A549 (cell line): ENCODE measurements at regions not wholly inside any gene's neighbourhood (a gene's known extent, or its start where the extent isn't known, plus 50 kb on each side); places are given as distances from the start of the nearest gene placed in this dataset.

Experiments used
- ATAC-seq, 2 experiments: fragments of 200-7000 bp in 1 of 2; fragments of >200 bp in 1 of 2; cut with Nextera tagmentation in 1 of 2; cut with Tn5 transposase in 1 of 2; 3 replicates each; pipeline versions ENCODE4 v1.8.0 to v1.9.1; 2018 to 2020; ENCODE audit warnings: mild to moderate bottlenecking in 1 of 2, moderate library complexity in 1 of 2
- CTCF ChIA-PET: fragments of 300-600 bp; sonication (Branson Sonifier 250); formaldehyde crosslinking; extraction: SDS; loops from one replicate; lab custom pipeline; 2021; ENCODE audit warnings: antibody characterized with exemption, inconsistent platforms; lab: Yijun Ruan, JAX
- POLR2A ChIA-PET: fragments of 350-600 bp; formaldehyde crosslinking; extraction: SDS; loops from one replicate; lab custom pipeline; 2021; ENCODE audit warnings: antibody characterized with exemption, inconsistent platforms; lab: Yijun Ruan, JAX
- DNase-seq, 2 experiments: peaks; one replicate each; pipeline versions ENCODE4 v3.0.0 to v3.0.0-alpha.2; 2011 to 2016; ENCODE audit warnings: low read depth in 1 of 2, low spot score in 1 of 2
- FAIRE-seq: peaks from 2 replicates; lab custom pipeline; 2011; peaks lifted over from hg19 to GRCh38; lab: Jason Lieb, UNC
- H3K27ac ChIP-seq, 2 experiments: fragments of >200 bp; sonication (Bioruptor Twin); formaldehyde crosslinking; 3 replicates each; pipeline ENCODE4 v1.5.1; 2016 to 2017
- H3K4me1 ChIP-seq: fragments of >200 bp; sonication (Bioruptor Twin); formaldehyde crosslinking; 3 replicates; pipeline ENCODE4 v1.6.1; 2016
- H3K4me2 ChIP-seq: fragments of >200 bp; sonication (Bioruptor Twin); formaldehyde crosslinking; 3 replicates; pipeline ENCODE4 v1.6.1; 2016
- H3K4me3 ChIP-seq: fragments of >200 bp; sonication (Bioruptor Twin); formaldehyde crosslinking; 3 replicates; pipeline ENCODE4 v1.5.1; 2016
- H3K9me3 ChIP-seq: fragments of >200 bp; sonication (Bioruptor Twin); formaldehyde crosslinking; 3 replicates; pipeline ENCODE4 v1.6.1; 2016
- ATOH8 ChIP-seq: fragments of 250-450 bp; sonication (Bioruptor Pico); IDR thresholded peaks from 2 replicates; pipeline ENCODE4 v1.5.0; 2020; ENCODE audit warnings: low read depth, mild to moderate bottlenecking, moderate library complexity
- BCL3 ChIP-seq: fragments of >200 bp; sonication (Bioruptor Twin); formaldehyde crosslinking; IDR thresholded peaks from 3 replicates; pipeline ENCODE4 v1.6.1; 2016
- CBX2 ChIP-seq: fragments of 200-600 bp; sonication (generic); IDR thresholded peaks from 2 replicates; pipeline ENCODE4 v1.6.1; 2016; ENCODE audit warnings: low read depth, mild to moderate bottlenecking, borderline replicate concordance
- CBX8 ChIP-seq: fragments of 200-600 bp; sonication (generic); IDR thresholded peaks from 2 replicates; pipeline ENCODE4 v1.6.1; 2016
- CHD2 ChIP-seq: fragments of 150-350 bp; IDR thresholded peaks from 2 replicates; pipeline ENCODE4 v1.6.1; 2014; ENCODE audit warnings: low read length; ENCODE audit not compliant: partially characterized antibody
- CHD4 ChIP-seq: fragments of 200-600 bp; sonication (generic); IDR thresholded peaks from 2 replicates; pipeline ENCODE4 v1.6.1; 2016; ENCODE audit warnings: antibody characterized with exemption, mild to moderate bottlenecking, borderline replicate concordance
- EHMT2 ChIP-seq: fragments of 200-600 bp; sonication (generic); IDR thresholded peaks from 2 replicates; pipeline ENCODE4 v1.6.1; 2016; ENCODE audit warnings: antibody characterized with exemption, low read depth, mild to moderate bottlenecking, moderate library complexity
- HEYL ChIP-seq: fragments of 250-450 bp; sonication (Bioruptor Pico); IDR thresholded peaks from 2 replicates; pipeline ENCODE4 v1.8.0; 2021; ENCODE audit warnings: mild to moderate bottlenecking, moderate library complexity
- HOXB13 ChIP-seq: fragments of 250-450 bp; sonication (Bioruptor Pico); IDR thresholded peaks from 2 replicates; pipeline ENCODE4 v1.5.0; 2020; ENCODE audit warnings: low read depth, mild to moderate bottlenecking, moderate library complexity
- HOXB5 ChIP-seq: fragments of 250-450 bp; sonication (Bioruptor Pico); IDR thresholded peaks from 2 replicates; pipeline ENCODE4 v1.5.0; 2020; ENCODE audit warnings: mild to moderate bottlenecking, moderate library complexity
- JUNB ChIP-seq: fragments of >200 bp; sonication (Bioruptor Twin); formaldehyde crosslinking; IDR thresholded peaks from 2 replicates; pipeline ENCODE4 v1.6.1; 2016
- MAX ChIP-seq: IDR thresholded peaks from 2 replicates; pipeline ENCODE4 v1.6.1; 2012
- MYC ChIP-seq: IDR thresholded peaks from 2 replicates; pipeline ENCODE4 v1.6.1; 2012; ENCODE audit warnings: mild to moderate bottlenecking, inconsistent platforms, low read length, improper control_type of control experiment, borderline replicate concordance
- NPAS2 ChIP-seq: fragments of 250-450 bp; sonication (Bioruptor Pico); IDR thresholded peaks from 2 replicates; pipeline ENCODE4 v1.8.0; 2022; ENCODE audit warnings: mild to moderate bottlenecking, moderate library complexity, borderline replicate concordance
- PHF8 ChIP-seq: fragments of 200-600 bp; sonication (generic); IDR thresholded peaks from 2 replicates; pipeline ENCODE4 v1.6.1; 2016; ENCODE audit warnings: low read depth, mild to moderate bottlenecking, antibody characterized with exemption, moderate library complexity, borderline replicate concordance
- POLR2AphosphoS2 ChIP-seq: conservative IDR thresholded peaks from 2 replicates; pipeline ENCODE4 v1.6.1; 2012; ENCODE audit warnings: low read length, improper control_type of control experiment, inconsistent platforms
- RCOR1 ChIP-seq: fragments of 150-350 bp; IDR thresholded peaks from 2 replicates; pipeline ENCODE4 v1.6.1; 2014; ENCODE audit warnings: antibody characterized with exemption, low read length, low read depth
- RFX5 ChIP-seq: fragments of 450-650 bp; IDR thresholded peaks from 2 replicates; pipeline ENCODE4 v1.7.1; 2014; ENCODE audit warnings: antibody characterized with exemption, mild to moderate bottlenecking, moderate library complexity
- USF2 ChIP-seq: fragments of 450-650 bp; IDR thresholded peaks from 2 replicates; pipeline ENCODE4 v1.6.1; 2014; ENCODE audit warnings: antibody characterized with exemption
- ZNF302 ChIP-seq: fragments of 250-450 bp; sonication (Bioruptor Pico); IDR thresholded peaks from 2 replicates; pipeline ENCODE4 v1.9.0; 2021; ENCODE audit warnings: inconsistent platforms, mild to moderate bottlenecking, moderate library complexity
- ZSCAN20 ChIP-seq: fragments of 250-450 bp; sonication (Bioruptor Pico); IDR thresholded peaks from 2 replicates; pipeline ENCODE4 v1.8.0; 2022; ENCODE audit warnings: mild to moderate bottlenecking, moderate library complexity
- WGBS: methylation state at CpG from one replicate; pipeline ENCODE4 v1.1.6; 2017; ENCODE audit errors: missing lambda C conversion rate; 5-methylcytosine and 5-hydroxymethylcytosine counted together

GRCh38 chr12:125389061-125389697, 323.9 kb downstream of the AACS start:
- no peaks in the 10 kb centered on the region for H3K4me1 ChIP-seq
- H3K27ac ChIP-seq = no peak overlapping the region
- TF ChIP-seq ATOH8 (CRISPR knock-in tag) (no peak), HOXB13 (no peak), NPAS2 (CRISPR knock-in tag) (no peak), ZSCAN20 (CRISPR knock-in tag) (no peak), CHD4 (no peak), MYC (no peak), ZNF302 (CRISPR knock-in tag) (no peak), USF2 (no peak), JUNB (no peak), RFX5 (no peak), MAX (no peak), BCL3 (no peak)
- no peak overlapping the region for H3K4me3 ChIP-seq
- FAIRE-seq = no peak
- no peaks in the 10 kb centered on the region for H3K9me3 ChIP-seq
- DNase-seq = no peak
- POLR2A ChIA-PET = no interaction called here
- CTCF ChIA-PET = interaction anchor here (0.6 kb wide), 1 partner anchor 976 kb away, joined by 3 read pairs; no protein-coding TSS in a partner anchor
- no peak overlapping the region for H3K4me2 ChIP-seq
- ATAC-seq = no peak

GRCh38 chr12:125393569-125393968, 328.3 kb downstream of the AACS start:
- CTCF ChIA-PET = no interaction called here
- Histone ChIP-seq H3K27ac (no peak overlapping the region), H3K9me3 (no peaks in the 10 kb centered on the region), H3K4me3 (no peak overlapping the region), H3K4me2 (no peak overlapping the region), H3K4me1 (no peaks in the 10 kb centered on the region)
- WGBS = 17% methylated on average over 7 of the region's 7 CpGs
- no peak for ATAC-seq
- POLR2A ChIA-PET = no interaction called here
- DNase-seq = no peak
- no peak for FAIRE-seq
- TF ChIP-seq HOXB5 (CRISPR knock-in tag) (no peak), EHMT2 (no peak)

- ChIA-PET POLR2A (no interaction called here), CTCF (no interaction called here)
- WGBS = 3% methylated on average over 5 of the region's 5 CpGs
- TF ChIP-seq CBX2 = no peak
- H3K9me3 ChIP-seq = no peaks in the 10 kb centered on the region; the same call in 2 of the 3 replicates
- no peak overlapping the region for H3K4me2 ChIP-seq
- H3K4me1 ChIP-seq = no peaks in the 10 kb centered on the region
- no peak overlapping the region for H3K4me3 ChIP-seq
- H3K27ac ChIP-seq = no peak overlapping the region
- ATAC-seq (peak in 1 of 2 experiments; percentile 28; a peak in 2 of 6 replicates), FAIRE-seq (no peak), DNase-seq (peak in 1 of 2 experiments; percentile 6)
Observed at GRCh38 chr12:125395583-125396215, 330.5 kb downstream of the AACS start.

GRCh38 chr12:125399489-125399888, 334.3 kb downstream of the AACS start:
- Histone ChIP-seq H3K4me2 (no peak overlapping the region), H3K4me1 (no peaks in the 10 kb centered on the region), H3K4me3 (no peak overlapping the region), H3K9me3 (peaks cover 7% of the 10 kb centered on the region; the same call in 1 of the 3 replicates), H3K27ac (no peak overlapping the region)
- CTCF ChIA-PET = interaction anchor here (2.2 kb wide), 1 partner anchor 68 kb away, joined by 8 read pairs; no protein-coding TSS in a partner anchor
- TF ChIP-seq POLR2AphosphoS2 = no peak
- TF ChIP-seq MYC = no peak
- no peak for TF ChIP-seq PHF8
- TF ChIP-seq HEYL (CRISPR knock-in tag) = no peak
- no peak for TF ChIP-seq CHD2
- no peak for TF ChIP-seq CBX8
- TF ChIP-seq RCOR1 = no peak
- POLR2A ChIA-PET = no interaction called here
- ATAC-seq (no peak), DNase-seq (no peak), FAIRE-seq (no peak)
- WGBS = 5% methylated on average over 3 of the region's 3 CpGs
